ENCODE measurements at regions not wholly inside any gene's neighbourhood (a gene's known extent, or its start where the extent isn't known, plus 50 kb on each side); places are given as distances from the start of the nearest gene placed in this dataset.

- Mint-ChIP-seq H3K27me3 (no peaks in the 10 kb centered on the region), H3K36me3 (no peaks in the 10 kb centered on the region), H3K4me3 (no peak overlapping the region), H3K27ac (no peak overlapping the region), H3K4me1 (no peaks in the 10 kb centered on the region), H3K9me3 (peaks cover 2 to 12% (median 7%) of the 10 kb centered on the region in 3 donors)
- ATAC-seq (replicated peaks in 1 of 4): no peak
- H3K27ac ChIP-seq (ENCODE audit: low read length): no peak overlapping the region
- H3K36me3 ChIP-seq (ENCODE audit: control insufficient read depth in 2 of 2, extremely low read depth in 1 of 2, insufficient read depth in 1 of 2, low read length in 1 of 2): no peaks in the 10 kb centered on the region
- POLR2A ChIA-PET: no interaction called here
- DNase-seq: no peak
- H3K9me3 ChIP-seq: no peaks in the 10 kb centered on the region
- H3K27me3 ChIP-seq (replicated peaks in 1 of 2; ENCODE audit: control insufficient read depth in 2 of 2, extremely low read depth in 1 of 2, insufficient read depth in 2 of 2, low read length in 1 of 2): no peaks in the 10 kb centered on the region
- CTCF ChIA-PET: no interaction called here
- H3K4me1 ChIP-seq (ENCODE audit: control insufficient read depth in 1 of 2, extremely low read depth in 1 of 2, insufficient read depth in 2 of 2, low read length in 2 of 2): no peaks in the 10 kb centered on the region
- no peak overlapping the region for H3K4me3 ChIP-seq (ENCODE audit: control insufficient read depth in 1 of 2, extremely low read depth in 1 of 2, low read length in 1 of 2)
Observed at GRCh38 chr5:105739732-105740131, 1931.0 kb downstream of the EFNA5 start.

- Mint-ChIP-seq H3K27ac (no peak overlapping the region), H3K4me1 (no peaks in the 10 kb centered on the region), H3K36me3 (no peaks in the 10 kb centered on the region), H3K9me3 (peaks cover 8 to 10% (median 9%) of the 10 kb centered on the region in 3 donors), H3K27me3 (no peaks in the 10 kb centered on the region), H3K4me3 (no peak overlapping the region)
- CTCF ChIA-PET: no interaction called here
- H3K27me3 ChIP-seq (replicated peaks in 1 of 2; ENCODE audit: control insufficient read depth in 2 of 2, extremely low read depth in 1 of 2, insufficient read depth in 2 of 2, low read length in 1 of 2): no peaks in the 10 kb centered on the region
- no peak overlapping the region for H3K27ac ChIP-seq (ENCODE audit: low read length)
- POLR2A ChIA-PET: no interaction called here
- DNase-seq (no peak), ATAC-seq (replicated peaks in 1 of 4) (no peak)
- no peaks in the 10 kb centered on the region for H3K9me3 ChIP-seq
- no peak overlapping the region for H3K4me3 ChIP-seq (ENCODE audit: control insufficient read depth in 1 of 2, extremely low read depth in 1 of 2, low read length in 1 of 2)
- no peaks in the 10 kb centered on the region for H3K36me3 ChIP-seq (ENCODE audit: control insufficient read depth in 2 of 2, extremely low read depth in 1 of 2, insufficient read depth in 1 of 2, low read length in 1 of 2)
- no peaks in the 10 kb centered on the region for H3K4me1 ChIP-seq (ENCODE audit: control insufficient read depth in 1 of 2, extremely low read depth in 1 of 2, insufficient read depth in 2 of 2, low read length in 2 of 2)
Observed at GRCh38 chr5:105735704-105736103, 1935.0 kb downstream of the EFNA5 start.

DNA sequence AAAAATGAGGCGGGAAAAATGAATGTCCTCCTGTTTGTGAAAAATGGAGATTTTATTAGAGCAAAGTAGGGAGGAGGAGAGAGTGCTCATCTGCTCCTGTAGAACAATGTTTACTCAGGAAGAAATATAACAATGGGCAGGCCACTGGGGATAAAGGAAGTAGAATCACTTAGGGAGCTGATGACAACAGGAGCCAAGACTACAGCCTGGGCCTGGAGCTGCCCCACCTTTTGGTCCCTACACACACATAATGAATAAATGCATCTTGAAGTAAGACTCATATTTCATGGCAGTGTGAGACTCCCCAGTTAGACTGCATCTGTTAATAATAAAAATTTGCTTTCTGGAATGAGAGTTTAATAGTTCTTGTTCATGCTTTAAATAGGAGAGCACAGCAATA is 1939.8 kb downstream of the EFNA5 start:
- ChIA-PET CTCF (no interaction called here), POLR2A (no interaction called here)
- Histone ChIP-seq H3K4me1 (ENCODE audit: control insufficient read depth in 1 of 2, extremely low read depth in 1 of 2, insufficient read depth in 2 of 2, low read length in 2 of 2) (no peaks in the 10 kb centered on the region), H3K27me3 (replicated peaks in 1 of 2; ENCODE audit: control insufficient read depth in 2 of 2, extremely low read depth in 1 of 2, insufficient read depth in 2 of 2, low read length in 1 of 2) (no peaks in the 10 kb centered on the region), H3K27ac (ENCODE audit: low read length) (no peak overlapping the region), H3K4me3 (ENCODE audit: control insufficient read depth in 1 of 2, extremely low read depth in 1 of 2, low read length in 1 of 2) (no peak overlapping the region), H3K9me3 (no peaks in the 10 kb centered on the region), H3K36me3 (ENCODE audit: control insufficient read depth in 2 of 2, extremely low read depth in 1 of 2, insufficient read depth in 1 of 2, low read length in 1 of 2) (no peaks in the 10 kb centered on the region)
- H3K27ac Mint-ChIP-seq: no peak overlapping the region
- no peaks in the 10 kb centered on the region for H3K36me3 Mint-ChIP-seq
- WGBS (ENCODE audit: insufficient coverage): 80% methylated on average over 1 of the region's 1 CpG
- no peak for DNase-seq
- no peak for ATAC-seq (replicated peaks in 1 of 4)
- no peaks in the 10 kb centered on the region for H3K27me3 Mint-ChIP-seq
- H3K4me3 Mint-ChIP-seq: no peak overlapping the region
- peaks cover 9 to 14% (median 11%) of the 10 kb centered on the region in 3 donors for H3K9me3 Mint-ChIP-seq
- H3K4me1 Mint-ChIP-seq: no peaks in the 10 kb centered on the region

DNA sequence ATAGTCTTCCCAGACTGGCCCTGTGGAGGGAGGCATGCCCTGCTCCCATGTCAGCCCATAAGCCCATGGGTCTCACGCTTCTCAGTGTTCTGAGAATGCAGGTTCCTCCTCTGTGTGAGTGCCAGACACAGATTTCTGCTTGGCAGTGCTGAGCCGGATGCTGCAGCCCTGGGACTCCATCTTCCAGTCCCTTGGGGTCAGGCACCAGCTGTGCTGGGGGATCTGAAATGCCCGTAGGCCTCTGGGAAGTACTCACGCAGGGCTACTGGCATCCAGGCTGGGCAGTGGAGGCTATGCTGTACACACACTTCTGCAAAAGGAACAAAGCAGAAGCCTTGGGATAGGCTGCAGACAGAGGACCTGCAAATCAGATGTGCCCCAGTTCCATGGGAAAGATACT is 1944.6 kb downstream of the EFNA5 start:
- Histone ChIP-seq H3K36me3 (ENCODE audit: control insufficient read depth in 2 of 2, extremely low read depth in 1 of 2, insufficient read depth in 1 of 2, low read length in 1 of 2) (no peaks in the 10 kb centered on the region), H3K27ac (ENCODE audit: low read length) (no peak overlapping the region), H3K27me3 (replicated peaks in 1 of 2; ENCODE audit: control insufficient read depth in 2 of 2, extremely low read depth in 1 of 2, insufficient read depth in 2 of 2, low read length in 1 of 2) (no peaks in the 10 kb centered on the region), H3K4me3 (ENCODE audit: control insufficient read depth in 1 of 2, extremely low read depth in 1 of 2, low read length in 1 of 2) (no peak overlapping the region), H3K9me3 (no peaks in the 10 kb centered on the region), H3K4me1 (ENCODE audit: control insufficient read depth in 1 of 2, extremely low read depth in 1 of 2, insufficient read depth in 2 of 2, low read length in 2 of 2) (no peaks in the 10 kb centered on the region)
- Mint-ChIP-seq H3K4me1 (no peaks in the 10 kb centered on the region), H3K9me3 (peaks cover 15 to 31% (median 27%) of the 10 kb centered on the region in 3 donors), H3K27ac (no peak overlapping the region), H3K27me3 (no peaks in the 10 kb centered on the region), H3K36me3 (no peaks in the 10 kb centered on the region), H3K4me3 (no peak overlapping the region)
- DNase-seq (no peak), ATAC-seq (replicated peaks in 1 of 4) (no peak)
- POLR2A ChIA-PET: no interaction called here
- CTCF ChIA-PET: no interaction called here
- 80% methylated on average over 4 of the region's 4 CpGs for WGBS (ENCODE audit: insufficient coverage)

DNA sequence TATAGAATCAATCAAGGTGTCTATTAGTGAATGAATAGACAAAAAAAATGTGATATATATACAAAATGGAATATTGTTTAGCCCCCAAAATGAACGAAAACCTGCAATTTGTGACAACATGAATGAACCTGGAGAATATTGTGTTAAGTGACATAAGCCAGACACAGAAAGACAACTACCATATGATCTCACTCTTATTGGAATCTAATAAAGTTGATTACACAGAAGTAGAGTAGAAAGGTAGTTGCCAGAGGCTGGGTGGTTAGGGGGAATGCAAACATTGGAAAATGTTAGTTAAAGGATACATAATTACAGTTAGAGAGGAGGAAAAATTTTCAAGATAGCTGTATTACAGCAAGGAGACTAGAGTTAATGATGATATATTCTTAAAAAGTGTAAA is 1962.3 kb downstream of the EFNA5 start:
- DNase-seq (no peak), ATAC-seq (replicated peaks in 1 of 4) (no peak)
- Mint-ChIP-seq H3K4me1 (no peaks in the 10 kb centered on the region), H3K4me3 (no peak overlapping the region), H3K27ac (no peak overlapping the region), H3K27me3 (no peaks in the 10 kb centered on the region), H3K9me3 (peaks cover 18 to 28% (median 23%) of the 10 kb centered on the region in 3 donors), H3K36me3 (no peaks in the 10 kb centered on the region)
- CTCF ChIA-PET: no interaction called here
- Histone ChIP-seq H3K27me3 (replicated peaks in 1 of 2; ENCODE audit: control insufficient read depth in 2 of 2, extremely low read depth in 1 of 2, insufficient read depth in 2 of 2, low read length in 1 of 2) (no peaks in the 10 kb centered on the region), H3K4me1 (ENCODE audit: control insufficient read depth in 1 of 2, extremely low read depth in 1 of 2, insufficient read depth in 2 of 2, low read length in 2 of 2) (no peaks in the 10 kb centered on the region), H3K9me3 (no peaks in the 10 kb centered on the region), H3K36me3 (ENCODE audit: control insufficient read depth in 2 of 2, extremely low read depth in 1 of 2, insufficient read depth in 1 of 2, low read length in 1 of 2) (no peaks in the 10 kb centered on the region), H3K4me3 (ENCODE audit: control insufficient read depth in 1 of 2, extremely low read depth in 1 of 2, low read length in 1 of 2) (no peak overlapping the region), H3K27ac (ENCODE audit: low read length) (no peak overlapping the region)
- no CpG with 5 or more reads among the region's 1 CpG for WGBS (ENCODE audit: insufficient coverage)
- POLR2A ChIA-PET: no interaction called here

DNA sequence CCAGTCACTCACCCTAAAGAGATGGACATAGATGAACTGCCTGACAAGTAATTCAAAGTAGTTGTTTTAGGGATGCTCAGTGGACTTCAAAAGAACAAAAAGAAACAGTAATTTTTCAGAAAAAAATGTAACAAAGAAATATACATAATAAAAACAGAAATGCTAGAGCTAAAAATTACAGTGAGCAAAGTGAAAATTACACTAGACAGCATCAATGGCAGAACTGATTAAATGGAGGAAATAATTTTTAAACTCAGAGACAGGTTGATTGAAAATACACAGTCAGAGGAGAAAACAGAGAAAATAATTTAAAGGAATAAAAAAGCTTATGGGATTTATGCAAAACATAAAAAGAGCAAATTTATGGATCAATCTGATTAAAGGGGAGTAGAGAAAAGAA is 1968.4 kb downstream of the EFNA5 start:
- H3K27ac Mint-ChIP-seq: no peak overlapping the region

DNA sequence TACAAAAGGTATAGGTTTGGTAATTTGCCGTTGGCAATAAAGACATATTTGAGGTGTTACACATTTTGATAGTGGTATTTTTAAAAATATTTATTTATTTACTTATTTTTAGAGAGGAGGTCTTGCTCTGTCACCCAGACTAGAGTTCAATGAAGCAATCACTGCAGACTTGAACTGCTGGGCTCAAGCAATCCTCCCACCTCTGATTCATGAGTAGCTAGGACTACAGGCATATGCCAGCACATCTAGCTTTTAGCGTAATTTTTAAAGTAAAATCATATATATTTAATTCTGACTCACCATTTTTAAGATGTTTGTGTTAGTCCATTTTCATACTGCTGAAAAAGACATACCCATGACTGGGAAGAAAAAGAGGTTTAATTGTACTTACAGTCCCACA is 1974.3 kb downstream of the EFNA5 start:
- H3K4me3 ChIP-seq (ENCODE audit: control insufficient read depth in 1 of 2, extremely low read depth in 1 of 2, low read length in 1 of 2): no peak overlapping the region
- WGBS (ENCODE audit: insufficient coverage): no CpG with 5 or more reads among the region's 2 CpGs
- H3K27me3 ChIP-seq (replicated peaks in 1 of 2; ENCODE audit: control insufficient read depth in 2 of 2, extremely low read depth in 1 of 2, insufficient read depth in 2 of 2, low read length in 1 of 2): no peaks in the 10 kb centered on the region
- ATAC-seq (replicated peaks in 1 of 4): no peak
- H3K4me1 Mint-ChIP-seq: no peaks in the 10 kb centered on the region
- H3K27ac Mint-ChIP-seq: no peak overlapping the region
- no peak overlapping the region for H3K27ac ChIP-seq (ENCODE audit: low read length)
- no peaks in the 10 kb centered on the region for H3K4me1 ChIP-seq (ENCODE audit: control insufficient read depth in 1 of 2, extremely low read depth in 1 of 2, insufficient read depth in 2 of 2, low read length in 2 of 2)
- no peaks in the 10 kb centered on the region for H3K36me3 ChIP-seq (ENCODE audit: control insufficient read depth in 2 of 2, extremely low read depth in 1 of 2, insufficient read depth in 1 of 2, low read length in 1 of 2)
- POLR2A ChIA-PET: no interaction called here
- no peak for DNase-seq
- CTCF ChIA-PET: no interaction called here
- H3K27me3 Mint-ChIP-seq: no peaks in the 10 kb centered on the region
- no peaks in the 10 kb centered on the region for H3K36me3 Mint-ChIP-seq
- no peak overlapping the region for H3K4me3 Mint-ChIP-seq
- H3K9me3 ChIP-seq: peaks cover 2% of the 10 kb centered on the region
- peaks cover 7 to 11% (median 9%) of the 10 kb centered on the region in 3 donors for H3K9me3 Mint-ChIP-seq

More for the DNA sequence above, 1968.4 kb downstream of the EFNA5 start:
- H3K36me3 ChIP-seq (ENCODE audit: control insufficient read depth in 2 of 2, extremely low read depth in 1 of 2, insufficient read depth in 1 of 2, low read length in 1 of 2): no peaks in the 10 kb centered on the region
- H3K27me3 ChIP-seq (replicated peaks in 1 of 2; ENCODE audit: control insufficient read depth in 2 of 2, extremely low read depth in 1 of 2, insufficient read depth in 2 of 2, low read length in 1 of 2): no peaks in the 10 kb centered on the region
- no peak overlapping the region for H3K27ac ChIP-seq (ENCODE audit: low read length)
- ATAC-seq (replicated peaks in 1 of 4): no peak
- DNase-seq: no peak
- ChIA-PET CTCF (no interaction called here), POLR2A (no interaction called here)
- no peaks in the 10 kb centered on the region for H3K4me1 ChIP-seq (ENCODE audit: control insufficient read depth in 1 of 2, extremely low read depth in 1 of 2, insufficient read depth in 2 of 2, low read length in 2 of 2)
- Mint-ChIP-seq H3K4me3 (no peak overlapping the region), H3K4me1 (no peaks in the 10 kb centered on the region), H3K36me3 (no peaks in the 10 kb centered on the region), H3K27me3 (no peaks in the 10 kb centered on the region), H3K9me3 (peaks cover 20 to 37% (median 24%) of the 10 kb centered on the region in 3 donors)
- H3K9me3 ChIP-seq: peaks cover 2% of the 10 kb centered on the region
- no peak overlapping the region for H3K4me3 ChIP-seq (ENCODE audit: control insufficient read depth in 1 of 2, extremely low read depth in 1 of 2, low read length in 1 of 2)

Measured in T-cell (primary cell).